Right renal pelvis (tissue), 4 donors: ENCODE measurements at regions not wholly inside any gene's neighbourhood (a gene's known extent, or its start where the extent isn't known, plus 50 kb on each side); places are given as distances from the start of the nearest gene placed in this dataset.
"Not testable (repeated sequence)": the region's sequence is repeated elsewhere in the genome, so short reads cannot be mapped to it uniquely, and the experiment has no call there.

ENCODE experiments used
- DNase-seq, 4 donors: peaks; one replicate each; pipeline ENCODE4 v3.0.0-alpha.2; 2013; ENCODE audit warnings: low read depth in 4 of 4, low spot score in 3 of 4, missing footprints in 1 of 4

DNA sequence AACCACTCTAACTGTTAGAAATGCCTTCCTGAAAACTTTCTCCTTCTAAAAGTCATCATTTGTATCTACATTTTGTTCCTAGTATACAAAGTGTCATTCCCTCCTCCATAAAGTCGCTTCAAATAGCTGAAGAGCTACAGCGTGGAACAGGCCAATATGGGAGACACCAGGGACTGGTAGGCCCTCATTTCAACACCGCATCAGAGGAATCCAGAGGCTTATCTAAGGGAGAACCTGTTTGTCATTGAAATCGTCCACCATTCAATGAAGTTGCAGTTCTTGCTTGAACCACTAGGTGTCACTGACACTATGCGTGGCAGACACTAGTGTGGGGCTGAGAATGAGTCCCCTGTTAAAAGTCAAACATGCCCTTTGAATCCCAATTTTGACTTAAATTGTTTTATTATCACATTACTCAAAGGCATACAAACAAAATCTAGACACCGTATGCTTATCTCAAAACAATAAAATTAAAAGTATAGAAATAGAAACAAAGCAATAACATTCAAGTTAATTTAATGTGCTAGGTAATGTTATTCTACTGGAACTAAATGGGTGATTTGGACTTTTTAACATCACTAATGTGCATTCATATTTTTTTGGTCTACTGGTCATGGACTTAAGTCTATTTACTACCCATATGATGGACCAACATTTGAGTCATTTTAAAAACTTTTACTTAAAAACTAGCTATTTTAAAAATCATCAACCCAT is 182.3 kb downstream of the FCRL5 start:
- peak in 3 of 4 donors; percentile 2 to 10 (median 9) for DNase-seq

DNA sequence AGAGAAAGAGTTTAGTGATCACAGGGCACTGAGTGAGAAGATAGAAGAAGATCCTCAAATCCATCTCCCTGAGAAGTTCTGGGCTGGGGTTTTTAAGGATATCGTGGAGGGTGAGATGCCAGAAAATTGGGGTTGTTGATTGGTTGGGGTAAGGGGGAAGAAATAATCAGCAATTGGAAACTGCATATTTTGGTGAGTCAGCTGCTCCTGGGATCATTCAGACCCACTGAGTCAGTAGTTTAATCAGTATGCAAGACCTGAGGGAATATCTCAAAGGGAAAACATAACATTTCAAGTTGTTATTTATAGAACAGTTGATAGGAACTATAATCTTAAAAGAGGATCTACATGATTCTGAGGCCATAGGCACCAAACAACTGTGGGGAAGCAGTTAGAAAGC is 183.4 kb downstream of the FCRL5 start:
- DNase-seq, result not testable (repeated sequence)

DNA sequence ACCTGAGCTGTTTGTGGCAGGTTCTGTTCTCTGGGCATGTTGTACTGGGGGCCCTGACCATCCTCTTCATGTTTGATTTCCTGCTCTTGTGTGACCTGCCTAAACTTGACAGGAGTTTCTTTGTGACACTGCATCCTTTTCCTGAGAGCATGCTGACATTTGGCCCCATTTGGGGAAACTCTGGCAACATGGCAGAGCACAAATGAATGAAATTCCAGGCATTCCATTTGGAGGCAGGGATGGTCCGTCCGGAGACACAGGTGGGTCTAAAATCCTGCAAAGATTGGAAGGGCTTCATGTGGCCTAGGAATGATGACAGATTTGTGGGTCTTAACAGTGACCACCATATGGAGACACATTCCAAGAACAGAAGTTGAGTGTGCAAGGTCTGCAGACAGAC is 184.0 kb downstream of the FCRL5 start:
- DNase-seq, result no peak

DNA sequence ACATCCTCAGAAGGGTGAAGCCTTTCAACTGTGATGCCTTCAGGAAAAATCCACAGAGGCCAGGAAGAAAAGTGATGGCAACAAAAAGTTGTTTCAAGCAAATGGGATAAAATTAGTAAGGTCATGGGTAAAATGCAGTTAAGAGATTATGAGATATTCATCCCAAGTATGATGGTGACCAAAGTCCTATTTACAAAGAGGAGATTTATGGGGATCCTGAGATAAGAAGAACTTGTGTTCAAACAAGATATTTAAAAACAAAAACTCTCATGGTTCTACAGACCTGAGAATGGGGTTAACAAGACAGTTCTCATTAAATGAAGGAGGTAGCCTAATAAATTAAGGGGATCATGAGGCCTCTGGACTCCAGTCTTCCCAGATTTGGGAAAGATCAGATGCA is 184.4 kb downstream of the FCRL5 start:
- no peak for DNase-seq

DNA sequence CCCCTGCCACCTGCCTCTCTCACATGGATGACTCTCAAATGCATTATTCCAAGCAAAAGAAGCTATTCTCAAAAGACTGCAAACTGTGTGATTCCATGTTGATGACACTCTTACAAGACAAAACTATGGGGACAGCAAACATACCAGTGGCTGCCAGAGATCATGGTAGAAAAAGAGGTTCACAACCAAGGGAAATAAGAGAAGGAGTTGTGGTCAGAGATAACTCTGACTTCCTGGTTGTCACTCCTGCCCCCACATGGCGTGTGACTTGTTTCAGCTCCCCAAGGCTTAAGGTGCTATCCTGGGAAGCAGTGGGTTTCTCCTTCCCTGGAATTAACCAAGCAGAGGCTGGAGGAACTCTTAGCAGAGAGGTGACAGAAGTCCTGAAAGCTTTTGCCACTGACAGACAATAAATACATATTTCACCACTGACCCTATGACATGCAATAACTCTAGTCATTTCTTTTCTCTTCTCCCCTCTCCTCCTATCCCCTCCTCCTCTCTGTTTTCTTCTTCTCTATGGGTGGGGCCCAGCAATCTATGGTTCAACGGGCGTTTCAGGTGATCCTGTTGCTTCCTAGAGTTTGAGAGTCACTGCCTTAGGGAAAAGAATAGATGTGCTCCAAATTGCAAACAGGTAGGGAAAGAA is 185.1 kb downstream of the FCRL5 start:
- no peak for DNase-seq

DNA sequence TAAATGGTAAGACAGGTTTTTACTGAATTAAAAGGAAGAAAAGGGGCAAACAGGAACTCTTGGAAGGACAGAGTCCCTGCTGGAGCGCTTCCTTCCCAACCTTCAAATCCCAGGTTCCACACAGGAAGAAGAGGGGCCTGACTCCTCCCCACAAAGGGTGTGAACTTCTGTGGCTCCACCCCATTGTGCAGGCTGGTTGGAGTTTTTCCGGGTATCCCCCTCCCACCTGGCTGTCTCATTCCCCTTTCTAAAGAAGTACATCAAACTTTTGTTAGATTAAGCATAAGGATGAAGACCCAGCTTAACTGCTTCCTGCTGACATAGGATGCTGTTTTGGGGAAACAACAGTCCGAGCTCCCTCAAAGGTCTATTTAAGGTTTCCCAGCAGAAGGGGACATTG is 187.7 kb downstream of the FCRL5 start:
- no peak for DNase-seq

DNA sequence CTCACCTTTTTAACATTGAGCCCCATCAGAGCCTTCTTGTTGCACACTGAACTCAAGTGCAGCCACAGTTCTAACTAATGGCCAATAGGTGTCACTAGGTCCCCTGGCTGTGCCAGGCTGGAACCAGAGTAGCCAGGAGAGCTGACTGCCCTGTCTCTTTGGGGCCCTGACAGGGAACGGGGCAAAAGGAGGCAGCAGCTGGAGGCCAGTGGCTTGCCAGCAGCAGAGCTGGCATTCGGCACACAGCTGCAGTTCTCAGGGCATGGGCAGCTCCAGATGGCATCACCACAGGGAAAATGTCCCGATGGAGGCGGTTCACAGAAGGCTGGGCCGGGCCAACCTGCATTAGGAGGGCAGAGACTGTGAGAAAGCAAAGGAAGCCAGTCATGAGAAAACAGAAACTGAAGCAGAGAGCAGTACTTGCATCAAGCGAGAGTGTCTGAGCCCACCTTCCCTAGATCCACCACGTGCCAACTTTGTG is 188.6 kb downstream of the FCRL5 start:
- no peak for DNase-seq

DNA sequence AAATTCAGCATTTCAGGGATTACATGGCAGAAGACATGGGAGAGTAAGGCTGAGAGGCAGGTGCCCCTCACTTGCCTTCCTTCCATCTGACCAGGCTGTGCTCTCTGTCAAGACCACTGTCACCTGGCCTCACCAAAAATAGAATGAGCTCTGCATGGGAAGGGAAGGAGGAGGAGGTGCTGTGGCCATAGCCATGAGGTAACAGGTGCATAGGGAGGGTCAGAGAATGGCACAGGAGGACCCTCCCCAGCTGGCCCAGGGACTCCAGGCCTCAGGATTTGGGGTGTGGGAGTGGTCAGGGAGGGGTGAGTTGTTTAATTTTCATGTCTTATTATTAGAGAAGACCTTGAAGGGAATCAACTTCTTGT is 192.3 kb downstream of the FCRL5 start:
- no peak for DNase-seq

DNA sequence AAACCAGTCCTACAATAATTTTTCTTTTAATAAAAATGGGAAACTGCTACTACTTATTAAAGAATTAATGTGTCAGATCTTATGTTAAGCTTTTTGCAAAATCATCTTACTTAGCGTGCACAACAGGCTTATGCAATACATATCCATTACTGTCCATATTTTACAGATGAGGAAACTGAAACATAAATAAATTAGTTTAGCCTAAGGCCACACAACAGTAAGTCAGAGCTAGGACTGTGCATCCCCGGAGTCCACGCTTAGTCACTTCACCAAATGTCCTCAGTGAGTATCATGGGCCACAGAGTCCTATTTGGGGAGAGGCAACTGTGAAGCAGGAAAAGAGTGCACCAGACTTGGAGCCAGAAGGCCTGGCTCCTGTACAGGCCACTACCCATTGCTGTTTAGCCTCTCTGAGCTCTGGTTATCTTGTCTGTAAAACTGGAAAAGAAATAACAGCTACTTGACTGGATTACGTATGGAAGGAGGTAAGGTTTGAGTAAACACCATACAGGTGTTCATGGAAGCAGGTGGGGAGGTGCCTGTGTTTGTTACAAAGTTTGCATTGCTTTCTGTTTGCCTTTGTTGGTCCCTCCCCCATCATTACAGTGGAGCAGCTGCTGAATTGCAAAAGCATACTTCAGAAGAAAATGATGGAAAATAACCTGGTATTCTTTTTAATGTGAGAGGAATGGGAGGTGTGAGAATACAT is 192.8 kb downstream of the FCRL5 start:
- no peak for DNase-seq

DNA sequence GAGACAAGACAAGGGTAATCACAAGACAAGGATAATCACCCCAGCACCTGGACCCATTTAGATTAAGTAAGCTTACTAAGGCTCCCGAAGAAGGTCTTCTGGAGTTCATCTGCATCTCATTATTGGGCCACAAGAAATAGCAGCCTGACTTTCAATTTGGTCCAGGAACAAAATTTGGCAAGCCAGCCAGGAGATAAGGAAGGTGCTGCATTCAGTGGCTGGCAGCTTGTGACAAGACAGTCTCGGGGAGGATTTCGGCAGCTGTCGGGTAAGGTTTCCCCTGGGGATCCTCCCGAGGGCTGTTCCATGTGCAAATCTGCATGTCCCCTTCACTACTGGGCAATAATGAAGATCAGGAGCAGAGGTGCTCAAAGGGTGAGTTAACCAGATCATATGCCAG is 195.2 kb downstream of the FCRL5 start:
- DNase-seq, result no peak

DNA sequence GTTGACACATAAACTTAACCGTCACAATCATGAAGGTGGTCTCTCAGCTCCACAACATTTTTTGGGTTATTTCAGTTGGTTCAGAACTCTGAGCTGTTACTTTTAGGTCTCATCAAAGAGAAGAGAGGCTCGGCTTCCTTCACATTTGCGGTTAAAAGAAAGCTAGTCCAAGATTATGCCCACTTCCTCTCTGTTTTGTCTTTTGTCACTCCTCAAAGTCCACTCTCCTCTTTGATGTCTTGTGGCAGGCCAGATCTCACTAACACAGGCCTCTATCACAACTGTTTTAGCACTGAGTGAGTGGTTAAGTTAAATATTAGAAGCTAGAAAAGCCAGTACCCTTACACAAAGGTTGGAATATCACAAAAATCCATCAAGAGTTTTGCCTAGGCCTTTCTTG is 195.7 kb downstream of the FCRL5 start:
- no peak for DNase-seq

DNA sequence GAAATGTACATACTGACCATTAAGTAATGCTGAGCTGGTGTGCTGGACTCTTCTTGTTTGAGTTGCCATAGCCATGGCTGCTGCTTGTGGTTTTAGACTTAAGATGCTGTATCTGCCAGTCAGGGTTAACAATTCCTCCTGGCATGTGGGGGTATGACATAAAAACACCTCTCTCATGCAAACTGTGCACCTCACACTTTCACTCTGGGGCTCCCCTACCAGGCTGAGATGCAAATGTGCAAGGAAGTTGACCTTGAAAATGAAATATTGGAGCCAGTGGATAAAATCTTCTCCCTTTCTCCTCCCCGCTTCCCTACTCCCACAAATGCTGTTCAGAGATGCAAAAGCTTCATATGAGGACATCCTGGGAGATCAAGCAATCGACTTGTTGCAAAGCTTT is 198.8 kb downstream of the FCRL5 start:
- no peak for DNase-seq

DNA sequence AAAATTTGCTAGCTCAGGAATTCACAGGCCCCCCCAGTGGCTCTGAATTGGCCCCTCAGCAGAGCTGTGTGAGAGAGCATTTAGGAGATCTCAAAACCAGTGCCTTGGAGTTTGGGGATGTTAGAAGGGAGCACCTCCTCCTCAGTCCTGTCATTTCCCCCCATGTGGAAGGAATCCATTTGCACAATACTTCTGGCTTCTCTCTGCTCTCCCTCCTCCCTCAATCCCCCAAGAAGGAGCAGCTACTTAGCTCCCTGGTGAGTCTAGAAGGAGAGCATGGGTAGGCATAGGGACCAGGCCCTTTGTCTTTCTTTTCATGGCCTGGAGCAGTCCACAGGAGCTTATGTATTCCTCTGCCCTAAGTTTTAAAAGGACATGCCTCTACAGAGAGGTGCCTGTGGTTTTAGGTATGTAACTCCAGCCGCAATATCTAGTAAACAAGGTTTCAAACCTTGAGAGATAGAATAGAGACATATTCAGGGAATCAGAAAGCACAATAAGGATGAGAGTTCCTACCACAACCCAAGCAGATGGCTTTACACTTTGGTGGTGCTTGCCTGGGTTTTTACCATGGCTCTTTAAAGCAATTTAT is 199.4 kb downstream of the FCRL5 start:
- DNase-seq, result no peak

DNA sequence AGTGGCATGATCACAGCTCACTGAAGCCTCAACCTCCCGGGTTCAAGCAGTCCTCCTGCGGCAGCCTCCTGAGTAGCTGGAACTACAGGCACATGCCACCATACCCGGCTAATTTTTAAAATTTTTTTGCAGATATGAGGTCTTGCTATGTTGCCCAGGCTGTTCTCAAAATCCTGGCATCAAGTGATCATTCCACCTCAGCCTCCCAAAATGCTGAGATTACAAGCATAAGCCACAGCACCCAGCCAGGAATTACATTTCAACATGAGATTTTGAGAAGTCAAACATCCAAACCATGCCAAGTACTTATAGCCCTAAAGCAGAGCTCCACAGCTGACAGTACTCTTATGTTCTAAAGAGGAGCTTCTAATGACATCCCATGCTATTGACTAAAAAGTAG is 200.1 kb downstream of the FCRL5 start:
- DNase-seq, result no peak

DNA sequence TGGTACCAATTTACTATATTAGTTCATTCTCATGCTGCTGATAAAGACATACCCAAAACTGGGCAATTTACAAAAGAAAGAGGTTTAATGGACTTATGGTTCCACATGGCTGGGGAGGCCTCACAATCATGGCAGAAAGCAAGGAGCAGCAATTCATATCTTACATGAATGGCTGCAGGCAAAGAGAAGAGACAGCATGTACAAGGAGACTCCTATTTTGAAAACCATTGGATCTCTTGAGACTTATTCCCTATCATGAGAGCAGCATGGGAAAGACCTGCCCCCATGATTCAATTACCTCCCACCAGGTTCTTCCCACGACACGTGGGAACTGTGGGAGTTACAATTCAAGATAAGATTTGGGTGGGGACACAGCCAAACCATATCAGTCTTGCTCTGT is 200.5 kb downstream of the FCRL5 start:
- not testable (repeated sequence) for DNase-seq

DNA sequence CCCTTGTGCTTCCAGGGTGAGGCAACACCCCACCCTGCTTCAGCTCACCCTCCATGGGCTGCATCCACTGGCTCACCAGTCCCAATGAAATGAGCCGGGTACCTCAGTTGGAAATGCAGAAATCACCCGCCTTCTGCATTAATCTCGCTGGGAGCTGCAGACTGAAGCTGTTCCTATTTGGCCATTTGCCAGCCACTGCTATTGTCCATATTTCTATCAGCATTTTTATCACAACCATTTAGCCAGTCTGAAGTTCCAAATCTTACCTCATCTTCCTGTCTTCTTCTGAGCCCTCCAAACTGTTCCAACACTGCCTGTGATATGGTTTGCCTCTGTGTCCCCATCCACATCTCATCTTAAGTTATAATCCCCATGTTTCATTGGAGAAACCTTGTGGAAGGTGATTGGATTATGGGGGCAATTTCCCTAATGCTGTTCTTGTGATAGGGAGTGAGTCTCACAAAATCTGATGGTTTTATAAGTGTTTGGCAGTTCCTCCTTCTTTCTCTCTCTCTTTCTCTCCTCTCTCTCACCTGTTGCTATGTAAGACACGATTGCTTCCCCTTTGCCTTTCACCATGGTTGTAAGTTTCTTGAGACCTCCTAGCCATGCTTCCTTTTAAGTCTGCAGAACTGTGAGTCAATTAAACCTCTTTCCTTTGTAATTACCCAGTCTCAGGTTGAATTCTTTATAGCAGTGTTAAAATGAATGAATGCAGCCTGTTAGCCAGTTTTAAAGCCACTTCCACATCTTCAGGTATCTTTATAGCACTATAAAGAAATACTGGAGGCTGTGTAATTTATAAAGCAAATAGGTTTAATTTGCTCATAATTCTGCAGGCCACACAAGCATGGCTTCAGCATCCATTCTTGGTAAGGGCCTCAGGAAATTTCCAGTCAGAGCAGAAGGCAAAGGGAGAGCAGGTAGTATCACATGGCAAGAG is 203.5 kb downstream of the FCRL5 start:
- DNase-seq, result no peak

DNA sequence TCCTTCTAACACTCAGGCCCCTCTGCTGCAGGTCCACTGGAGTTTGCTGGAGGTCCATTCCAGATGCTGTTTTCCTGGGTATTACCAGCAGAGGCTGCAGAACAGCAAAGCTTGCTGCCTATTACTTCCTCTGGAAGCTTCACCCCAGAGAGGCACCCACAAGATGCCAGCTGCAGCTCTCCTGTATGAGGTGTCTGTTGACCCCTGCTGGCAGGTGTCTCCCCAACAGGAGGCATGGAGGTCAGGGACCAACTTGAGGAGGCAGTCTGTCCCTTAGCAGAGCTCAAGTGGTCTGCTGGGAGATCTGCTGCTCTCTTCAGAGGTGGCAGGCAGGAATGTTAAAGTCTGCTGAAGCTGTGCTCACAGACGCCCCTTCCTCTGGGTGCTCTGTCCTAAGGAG is 204.8 kb downstream of the FCRL5 start:
- no peak for DNase-seq

DNA sequence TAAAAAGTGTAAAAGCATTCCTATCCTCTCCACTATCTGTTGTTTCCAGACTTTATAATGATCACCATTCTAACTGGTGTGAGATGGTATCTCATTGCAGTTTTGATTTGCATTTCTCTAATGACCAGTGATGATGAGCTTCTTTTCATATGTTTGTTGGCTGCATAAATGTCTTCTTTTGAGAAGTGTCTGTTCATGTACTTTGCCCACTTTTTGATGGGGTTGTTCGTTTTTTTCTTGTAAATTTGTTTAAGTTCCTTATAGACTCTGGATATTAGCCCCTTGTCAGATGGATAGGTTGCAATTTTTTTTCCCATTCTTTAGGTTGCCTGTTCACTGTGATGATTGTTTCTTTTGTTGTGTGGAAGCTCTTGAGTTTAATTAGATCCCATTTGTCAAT is 199.6 kb upstream of the ETV3 start:
- DNase-seq, result not testable (repeated sequence)

DNA sequence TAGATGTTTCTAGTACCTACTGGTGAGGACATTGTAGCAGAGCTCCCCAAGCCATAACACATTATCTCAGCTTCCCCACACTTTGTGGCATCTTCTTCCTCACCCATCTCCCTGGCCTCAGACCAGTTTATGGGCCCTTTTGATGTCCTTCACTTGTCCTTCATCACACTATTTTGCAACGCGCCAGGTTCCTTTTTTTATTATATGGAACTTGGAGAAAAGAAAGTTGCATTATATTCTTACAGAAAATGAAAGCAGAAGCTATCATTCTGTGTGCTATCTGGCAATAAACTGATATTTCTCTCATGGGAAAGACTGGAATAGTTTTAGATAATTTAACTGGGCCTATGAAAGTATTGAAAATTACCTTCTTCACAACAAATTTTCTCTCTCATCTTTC is 196.9 kb upstream of the ETV3 start:
- no peak for DNase-seq

DNA sequence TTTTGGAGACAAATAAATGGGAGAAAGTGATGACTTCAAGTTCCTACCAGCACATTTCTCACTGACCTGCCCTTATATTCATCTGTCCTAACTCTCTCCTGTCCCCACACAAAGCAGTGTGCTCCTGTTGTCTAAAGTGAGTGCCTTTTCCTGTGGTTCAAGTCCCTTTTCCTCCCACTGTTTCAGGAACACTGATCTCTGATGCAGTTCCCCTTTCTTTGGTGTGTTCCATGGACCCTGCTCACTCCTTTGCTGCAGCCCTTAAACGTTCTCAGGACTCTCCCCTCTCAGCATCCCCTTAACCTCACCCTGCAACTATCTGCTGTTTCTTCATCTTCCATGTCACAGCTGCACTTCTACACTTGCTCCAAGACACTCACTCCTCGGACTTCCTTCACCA is 195.8 kb upstream of the ETV3 start:
- no peak for DNase-seq
